ENCODE measurements at regions not wholly inside any gene's neighbourhood (a gene's known extent, or its start where the extent isn't known, plus 50 kb on each side); places are given as distances from the start of the nearest gene placed in this dataset.

DNA sequence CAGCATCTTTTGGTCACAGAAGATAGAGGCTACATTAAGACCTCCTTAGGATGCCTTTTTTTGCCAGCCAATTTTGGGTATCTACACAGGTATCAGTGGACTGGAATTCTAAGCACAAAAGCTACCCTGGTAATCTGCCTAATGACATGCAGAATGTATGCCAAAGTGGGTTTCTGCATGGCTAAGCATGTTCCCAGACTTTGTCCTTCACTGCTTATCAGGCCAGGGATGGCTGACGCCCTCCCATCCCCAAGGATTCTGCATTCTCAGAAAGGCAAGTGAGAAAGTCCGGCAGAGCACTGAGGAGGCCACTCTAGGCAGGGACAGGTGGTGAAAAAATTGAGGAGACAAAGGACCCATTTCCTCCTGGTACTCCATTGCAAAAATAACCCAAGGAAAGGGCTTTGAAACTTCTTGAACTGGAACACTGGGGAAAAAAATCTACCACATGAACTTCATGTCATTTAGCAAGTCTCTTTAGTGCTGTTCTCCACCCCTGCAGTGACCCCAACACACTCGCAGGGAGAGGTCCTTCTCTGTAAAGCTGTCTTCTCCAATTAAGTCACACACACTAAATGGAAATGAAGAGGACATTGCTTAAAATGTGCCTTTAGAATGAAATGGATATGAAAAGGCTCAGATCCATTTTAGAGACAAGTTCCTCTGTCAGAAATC lies 91.7 kb upstream of the MAX start:
- Histone ChIP-seq H3K27ac (no peak overlapping the region), H4K20me1 (no peaks in the 10 kb centered on the region), H3K9ac (no peak overlapping the region), H3K4me2 (no peak overlapping the region), H3K4me1 (no peaks in the 10 kb centered on the region; a peak in 1 of 20 replicates), H3K9me3 (replicated peaks in 1 of 11) (peaks cover 0 to 9% (median 0%) of the 10 kb centered on the region in 11 experiments; a peak in 3 of 22 replicates), H3K27me3 (no peaks in the 10 kb centered on the region), H3K4me3 (no peak overlapping the region), H3K36me3 (no peaks in the 10 kb centered on the region)
- TF ChIP-seq Cebpa-rat (IDR thresholded peaks at IDR 0.05), result no peak

DNA sequence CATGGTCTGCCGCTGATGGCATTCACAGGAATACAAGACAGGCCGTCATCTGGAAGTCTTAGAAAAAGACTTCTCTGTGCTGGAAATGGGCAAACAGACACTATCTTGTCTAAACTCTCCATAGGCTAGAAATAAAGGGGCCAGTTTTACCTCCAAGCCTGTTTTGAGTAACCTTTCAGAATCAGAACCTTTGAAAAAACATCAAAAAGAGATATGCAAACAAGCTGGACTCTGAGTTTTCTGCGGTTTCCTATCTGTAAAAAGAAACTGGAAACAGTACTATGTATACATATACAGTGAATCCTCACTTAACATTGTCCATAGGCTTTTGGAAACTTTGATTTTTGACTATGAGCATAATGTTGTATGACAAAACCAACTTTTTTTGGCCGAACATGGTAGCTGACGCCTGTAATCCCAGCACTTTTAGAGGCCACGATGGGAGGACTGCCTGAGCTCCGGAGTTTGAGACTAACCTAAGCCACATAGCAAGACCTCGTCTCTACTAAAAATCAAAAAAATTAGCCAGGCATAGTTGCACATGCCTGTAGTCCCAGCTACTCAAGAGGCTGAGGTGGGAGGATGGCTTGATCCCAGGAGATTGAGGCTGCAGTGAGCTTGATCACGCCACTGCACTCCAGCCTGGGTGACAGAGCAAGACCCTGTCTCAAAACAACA lies 92.9 kb upstream of the MAX start:
- no peaks in the 10 kb centered on the region for H3K36me3 ChIP-seq
- H3K27ac ChIP-seq, result no peak overlapping the region
- H4K20me1 ChIP-seq, result no peaks in the 10 kb centered on the region
- no peak overlapping the region for H3K4me2 ChIP-seq
- no peaks in the 10 kb centered on the region; a peak in 1 of 20 replicates for H3K4me1 ChIP-seq
- H3K27me3 ChIP-seq, result no peaks in the 10 kb centered on the region
- peaks cover 0 to 9% (median 0%) of the 10 kb centered on the region in 11 experiments; a peak in 3 of 22 replicates for H3K9me3 ChIP-seq (replicated peaks in 1 of 11)
- no peak overlapping the region for H3K4me3 ChIP-seq
- no peak for TF ChIP-seq Cebpa-rat (IDR thresholded peaks at IDR 0.05)
- no peak overlapping the region for H3K9ac ChIP-seq

DNA sequence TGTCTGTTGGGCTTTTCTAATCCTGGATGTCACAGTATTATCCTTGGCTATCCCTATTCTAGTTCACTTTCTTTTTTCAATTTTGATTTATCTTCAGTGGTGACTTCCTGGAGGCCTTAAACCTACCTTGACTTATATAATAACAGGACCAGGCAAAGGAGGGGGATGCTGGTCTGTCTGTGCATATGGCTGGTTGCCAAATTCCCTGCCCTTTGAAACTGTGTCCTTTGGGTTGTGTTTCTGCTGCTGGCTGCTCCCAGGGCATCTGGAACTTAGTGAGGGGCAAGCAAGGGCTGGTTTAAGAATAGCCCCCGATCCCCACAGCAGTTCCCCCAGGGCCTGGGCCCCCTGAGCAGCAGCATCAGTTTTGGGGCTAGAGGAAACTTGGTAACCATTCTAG lies 96.0 kb upstream of the MAX start:
- Histone ChIP-seq H3K9me3 (replicated peaks in 1 of 11) (peaks cover 9 to 21% (median 12%) of the 10 kb centered on the region in 11 experiments; a peak in 20 of 22 replicates), H4K20me1 (no peaks in the 10 kb centered on the region), H3K9ac (no peak overlapping the region), H3K4me3 (no peak overlapping the region), H3K4me2 (no peak overlapping the region), H3K27me3 (no peaks in the 10 kb centered on the region), H3K4me1 (no peaks in the 10 kb centered on the region; a peak in 1 of 20 replicates), H3K36me3 (no peaks in the 10 kb centered on the region), H3K27ac (no peak overlapping the region)
- no peak for TF ChIP-seq Cebpa-rat (IDR thresholded peaks at IDR 0.05)

DNA sequence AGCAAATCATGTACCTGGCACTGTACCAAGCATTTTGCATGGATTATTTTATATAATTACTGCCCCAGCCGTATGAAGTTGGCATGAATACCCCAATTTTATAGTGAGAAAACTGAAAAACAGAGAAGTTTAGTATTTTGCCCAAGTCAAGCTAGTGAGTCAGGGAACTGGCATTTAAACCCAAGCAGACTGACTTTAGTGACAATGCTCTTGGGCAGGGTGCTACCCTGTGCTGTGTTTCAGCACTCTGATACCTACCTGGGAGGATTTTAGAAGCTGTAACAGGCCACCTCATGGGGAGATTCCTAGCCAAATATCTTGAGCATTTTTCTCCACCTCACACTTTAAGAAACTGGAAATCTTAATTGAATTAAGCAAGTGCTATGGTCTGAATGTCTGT lies 98.1 kb upstream of the MAX start:
- H3K9me3 ChIP-seq (replicated peaks in 1 of 11), result peaks cover 9 to 24% (median 14%) of the 10 kb centered on the region in 11 experiments; a peak in 20 of 22 replicates
- no peak overlapping the region for H3K4me3 ChIP-seq
- H3K4me2 ChIP-seq, result no peak overlapping the region
- no peak for TF ChIP-seq Cebpa-rat (IDR thresholded peaks at IDR 0.05)
- no peaks in the 10 kb centered on the region for H3K36me3 ChIP-seq
- H3K4me1 ChIP-seq, result peaks cover 13 to 20% (median 16%) of the 10 kb centered on the region in 10 experiments
- no peak overlapping the region for H3K27ac ChIP-seq
- H3K27me3 ChIP-seq, result no peaks in the 10 kb centered on the region
- H3K9ac ChIP-seq, result no peak overlapping the region
- H4K20me1 ChIP-seq, result no peaks in the 10 kb centered on the region

DNA sequence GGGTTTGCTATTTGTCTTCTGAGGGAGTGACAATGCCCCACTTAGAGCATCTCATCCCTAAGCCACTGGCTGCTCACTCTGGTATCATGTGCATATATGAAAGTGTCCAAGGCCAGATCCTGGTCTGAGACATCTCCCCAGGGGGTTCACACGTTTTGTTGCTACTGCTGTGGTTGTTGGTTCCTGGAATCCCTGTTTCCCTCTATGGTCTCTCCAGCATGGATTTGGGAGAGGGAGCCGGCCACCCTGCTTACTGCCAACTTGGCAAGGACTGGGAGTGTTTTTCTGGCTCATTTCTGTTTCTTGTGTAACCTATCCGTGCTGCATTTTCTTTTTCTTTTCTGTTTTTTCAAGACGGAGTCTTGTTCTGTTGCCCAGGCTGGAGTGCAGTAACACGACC lies 101.3 kb upstream of the MAX start:
- no peaks in the 10 kb centered on the region for H3K27me3 ChIP-seq
- H3K4me3 ChIP-seq, result no peak overlapping the region
- H3K27ac ChIP-seq, result no peak overlapping the region
- H3K9me3 ChIP-seq (replicated peaks in 1 of 11), result peaks cover 9 to 17% (median 14%) of the 10 kb centered on the region in 11 experiments; a peak in 20 of 22 replicates
- no peak for TF ChIP-seq Cebpa-rat (IDR thresholded peaks at IDR 0.05)
- peaks cover 43 to 52% (median 46%) of the 10 kb centered on the region in 10 experiments for H3K4me1 ChIP-seq
- H3K36me3 ChIP-seq, result no peaks in the 10 kb centered on the region
- H3K4me2 ChIP-seq, result peak overlapping the region in 1 of 11 experiments; percentile 80; a peak in 1 of 22 replicates
- no peaks in the 10 kb centered on the region for H4K20me1 ChIP-seq
- no peak overlapping the region for H3K9ac ChIP-seq

DNA sequence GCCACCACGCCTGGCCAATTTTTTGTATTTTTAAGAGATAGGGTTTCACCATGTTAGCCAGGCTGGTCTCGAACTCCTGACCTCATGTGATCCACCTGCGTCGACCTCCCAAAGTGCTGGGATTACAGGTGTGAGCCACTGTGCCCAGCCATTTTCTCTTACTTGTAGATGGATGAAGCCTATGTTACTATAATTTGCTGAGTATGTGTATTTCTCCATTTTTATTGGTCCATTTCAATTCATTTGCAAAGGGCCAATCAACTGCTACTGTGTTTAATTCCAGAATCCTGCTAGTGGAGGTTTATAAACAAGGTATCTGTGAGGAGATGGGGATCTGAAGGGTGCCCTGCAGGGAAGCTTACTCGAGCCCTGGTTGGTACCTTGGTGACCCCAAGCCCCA lies 101.7 kb upstream of the MAX start:
- no peaks in the 10 kb centered on the region for H3K36me3 ChIP-seq
- H3K27ac ChIP-seq, result peak overlapping the region in 2 of 11 experiments; percentile 68 to 80; a peak in 1 of 22 replicates
- TF ChIP-seq Cebpa-rat (IDR thresholded peaks at IDR 0.05), result no peak
- H3K9me3 ChIP-seq (replicated peaks in 1 of 11), result peaks cover 9 to 17% (median 14%) of the 10 kb centered on the region in 11 experiments; a peak in 20 of 22 replicates
- H3K9ac ChIP-seq, result no peak overlapping the region
- no peak overlapping the region for H3K4me3 ChIP-seq
- H3K4me2 ChIP-seq, result peak overlapping the region; percentile 73 to 98 (median 89)
- no peaks in the 10 kb centered on the region for H4K20me1 ChIP-seq
- no peaks in the 10 kb centered on the region for H3K27me3 ChIP-seq
- peaks cover 48 to 56% (median 51%) of the 10 kb centered on the region in 10 experiments for H3K4me1 ChIP-seq

DNA sequence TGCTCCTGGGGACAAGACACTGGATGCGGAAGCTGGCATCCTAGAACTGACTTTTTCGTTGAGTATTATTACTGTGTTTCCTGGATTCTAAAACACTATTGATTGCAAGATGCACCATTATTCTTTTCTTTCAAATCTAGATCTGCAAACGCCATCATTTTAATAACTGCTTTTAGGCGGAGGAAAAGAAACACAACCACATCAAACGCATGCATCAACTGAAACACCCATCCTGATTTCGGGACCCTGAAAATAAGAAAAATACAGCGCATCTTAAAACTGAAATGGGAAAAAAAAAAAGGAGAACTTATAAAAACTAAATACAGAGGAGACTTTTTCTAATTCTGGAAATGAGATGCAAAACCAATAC lies 103.7 kb upstream of the MAX start:
- H3K9me3 ChIP-seq (replicated peaks in 1 of 11), result peaks cover 9 to 17% (median 14%) of the 10 kb centered on the region in 11 experiments; a peak in 20 of 22 replicates
- H4K20me1 ChIP-seq, result no peaks in the 10 kb centered on the region
- no peak for TF ChIP-seq Cebpa-rat (IDR thresholded peaks at IDR 0.05)
- peaks cover 67 to 77% (median 71%) of the 10 kb centered on the region in 10 experiments for H3K4me1 ChIP-seq
- no peaks in the 10 kb centered on the region for H3K36me3 ChIP-seq
- H3K27ac ChIP-seq, result peak overlapping the region; percentile 28 to 89 (median 80); a peak in 21 of 22 replicates
- peak overlapping the region in 10 of 11 experiments; percentile 31 to 73 (median 55); a peak in 19 of 22 replicates for H3K9ac ChIP-seq
- peak overlapping the region; percentile 73 to 98 (median 89) for H3K4me2 ChIP-seq
- H3K27me3 ChIP-seq, result no peaks in the 10 kb centered on the region
- peak overlapping the region in 5 of 10 experiments; percentile 4 to 42 (median 13); a peak in 6 of 20 replicates for H3K4me3 ChIP-seq

DNA sequence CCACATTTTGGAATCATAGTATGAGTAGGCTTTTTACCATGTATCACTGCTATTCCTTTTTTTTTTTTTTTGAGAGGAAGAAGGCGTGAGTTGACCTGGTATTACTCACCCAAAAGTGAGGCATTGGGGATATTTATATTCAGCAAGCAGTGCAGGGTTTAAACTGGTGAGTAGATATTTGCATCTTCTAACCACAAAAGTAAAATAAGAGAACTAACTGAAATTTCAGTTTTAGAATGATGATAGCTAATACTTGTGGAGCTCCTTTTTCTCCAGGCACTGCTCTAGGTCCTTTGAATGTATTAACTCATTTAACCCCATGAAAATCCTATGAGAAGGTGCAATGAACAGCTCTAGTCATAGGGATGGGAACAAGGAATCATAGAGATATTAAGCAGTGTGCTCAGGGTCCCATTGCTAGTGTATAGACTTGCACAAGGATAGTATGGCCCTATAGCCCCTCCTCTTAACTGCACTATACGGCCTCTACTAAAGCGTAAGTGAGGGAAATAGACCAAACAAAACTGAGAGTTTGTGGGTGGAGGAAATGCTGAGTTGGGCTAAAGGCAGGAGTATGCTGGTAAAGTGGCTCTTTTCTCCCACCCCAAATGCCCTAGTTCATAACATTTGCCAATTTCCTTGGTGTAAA lies 104.3 kb upstream of the MAX start:
- peaks cover 9 to 17% (median 14%) of the 10 kb centered on the region in 11 experiments; a peak in 20 of 22 replicates for H3K9me3 ChIP-seq (replicated peaks in 1 of 11)
- peak overlapping the region; percentile 31 to 73 (median 53); a peak in 19 of 22 replicates for H3K9ac ChIP-seq
- no peaks in the 10 kb centered on the region for H3K36me3 ChIP-seq
- H4K20me1 ChIP-seq, result no peaks in the 10 kb centered on the region
- H3K4me1 ChIP-seq, result peaks cover 72 to 82% (median 76%) of the 10 kb centered on the region in 10 experiments
- TF ChIP-seq Cebpa-rat (IDR thresholded peaks at IDR 0.05), result no peak
- H3K4me2 ChIP-seq, result peak overlapping the region; percentile 73 to 98 (median 89)
- H3K27me3 ChIP-seq, result no peaks in the 10 kb centered on the region
- peak overlapping the region; percentile 55 to 89 (median 80) for H3K27ac ChIP-seq
- H3K4me3 ChIP-seq, result peak overlapping the region in 6 of 10 experiments; percentile 16 to 47 (median 30); a peak in 11 of 20 replicates

DNA sequence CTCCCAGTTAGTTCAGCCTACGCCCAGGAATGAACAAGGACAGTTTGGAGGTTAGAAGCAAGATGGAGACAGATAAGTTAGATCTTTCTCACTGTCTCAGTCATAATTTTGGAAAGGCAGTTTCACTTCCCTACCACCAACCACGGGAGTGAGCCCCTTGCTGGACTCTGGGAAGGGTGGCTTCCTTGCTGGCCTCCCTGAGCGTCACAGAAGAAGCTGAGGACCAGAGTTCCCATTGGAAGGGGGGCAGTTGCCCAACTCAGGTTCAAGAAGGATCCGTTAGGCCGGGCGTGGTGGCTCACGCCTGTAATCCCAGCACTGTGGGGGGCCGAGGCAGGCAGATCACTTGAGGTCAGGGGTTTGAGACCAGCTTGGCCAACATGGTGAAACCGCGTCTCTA lies 106.2 kb upstream of the MAX start:
- no peaks in the 10 kb centered on the region for H3K36me3 ChIP-seq
- TF ChIP-seq Cebpa-rat (IDR thresholded peaks at IDR 0.05), result no peak
- H3K27me3 ChIP-seq, result no peaks in the 10 kb centered on the region
- peak overlapping the region in 1 of 10 experiments; percentile 29; a peak in 1 of 20 replicates for H3K4me3 ChIP-seq
- H3K9me3 ChIP-seq (replicated peaks in 1 of 11), result peaks cover 0 to 3% (median 0%) of the 10 kb centered on the region in 11 experiments; a peak in 1 of 22 replicates
- H3K9ac ChIP-seq, result peak overlapping the region in 7 of 11 experiments; percentile 13 to 73 (median 50); a peak in 13 of 22 replicates
- no peaks in the 10 kb centered on the region for H4K20me1 ChIP-seq
- peaks cover 81 to 90% (median 86%) of the 10 kb centered on the region in 10 experiments for H3K4me1 ChIP-seq
- peak overlapping the region; percentile 55 to 89 (median 80); a peak in 21 of 22 replicates for H3K27ac ChIP-seq
- H3K4me2 ChIP-seq, result peak overlapping the region; percentile 73 to 98 (median 89)

All from BLaER1 treated with 17β-estradiol and CSF1 and Interleukin-3, amounts not matched to agents 10 nM and 100 nM (cell line).